Neural cell (in vitro differentiated cells): ENCODE measurements at regions not wholly inside any gene's neighbourhood (a gene's known extent, or its start where the extent isn't known, plus 50 kb on each side); places are given as distances from the start of the nearest gene placed in this dataset.

Experiments
- H2AFZ ChIP-seq: fragments of 200-600, 300-800 bp; sonication (generic), shearing (Covaris generic); 2 replicates; pipeline ENCODE4 v1.6.0; 2014; ENCODE audit warnings: low read depth, mild to moderate bottlenecking, antibody characterized with exemption, low read length, moderate library complexity
- H3F3A ChIP-seq: fragments of 200-600 bp; shearing (Covaris generic); 2 replicates; pipeline ENCODE4 v1.6.1; 2016; ENCODE audit warnings: mild to moderate bottlenecking, moderate library complexity, mixed read lengths, antibody characterized with exemption, low read length; ENCODE audit not compliant: insufficient read depth, poor library complexity, severe bottlenecking
- H3K27ac ChIP-seq: fragments of 200-600, 300-800 bp; sonication (generic), shearing (Covaris generic); 2 replicates; pipeline ENCODE4 v1.5.1; 2014; ENCODE audit warnings: mild to moderate bottlenecking, low read length, moderate library complexity
- H3K27me3 ChIP-seq: fragments of 300-800, 200-600 bp; sonication (generic), shearing (Covaris generic); 2 replicates; pipeline ENCODE4 v1.6.0; 2014; ENCODE audit warnings: mild to moderate bottlenecking, low read depth, low read length, moderate library complexity; ENCODE audit not compliant: insufficient read depth
- H3K36me3 ChIP-seq: fragments of 300-800, 200-600 bp; sonication (generic), shearing (Covaris generic); 2 replicates; pipeline ENCODE4 v1.5.1; 2014; ENCODE audit warnings: mild to moderate bottlenecking, antibody characterized with exemption, low read length, moderate library complexity; ENCODE audit not compliant: insufficient read depth
- H3K4me2 ChIP-seq: fragments of 300-800, 200-600 bp; sonication (generic), shearing (Covaris generic); 2 replicates; pipeline ENCODE4 v1.6.0; 2014; ENCODE audit warnings: mild to moderate bottlenecking, low read length
- H3K4me3 ChIP-seq: fragments of 300-800, 200-600 bp; sonication (generic), shearing (Covaris generic); 2 replicates; pipeline ENCODE4 v1.5.1; 2014; ENCODE audit warnings: mild to moderate bottlenecking, low read length, moderate library complexity
- H3K79me2 ChIP-seq: fragments of 200-600 bp; shearing (Covaris generic); replicated peaks from 2 replicates; pipeline ENCODE4 v1.6.0; 2014; ENCODE audit warnings: mild to moderate bottlenecking, low read length, moderate library complexity; ENCODE audit not compliant: insufficient read depth
- H3K9ac ChIP-seq: fragments of 300-800, 200-600 bp; sonication (generic), shearing (Covaris generic); 2 replicates; pipeline ENCODE4 v1.6.1; 2016; ENCODE audit warnings: mild to moderate bottlenecking, low read length, mixed read lengths
- H3K9me2 ChIP-seq: fragments of 200-600 bp; shearing (Covaris generic); 2 replicates; pipeline ENCODE4 v1.6.1; 2016; ENCODE audit warnings: mild to moderate bottlenecking, low read length, mixed read lengths; ENCODE audit not compliant: insufficient read depth
- H3K9me3 ChIP-seq: fragments of 200-600, 300-800 bp; sonication (generic), shearing (Covaris generic); 2 replicates; pipeline ENCODE4 v1.6.1; 2016; ENCODE audit warnings: mild to moderate bottlenecking, mixed run types, low read length, moderate library complexity, mixed read lengths
- H4K20me1 ChIP-seq: fragments of 200-600 bp; shearing (Covaris generic); 2 replicates; pipeline ENCODE4 v1.6.1; 2016; ENCODE audit warnings: mild to moderate bottlenecking, mixed run types; ENCODE audit not compliant: insufficient read depth
- EP300 ChIP-seq: fragments of 450-650 bp; conservative IDR thresholded peaks from 2 replicates; pipeline ENCODE4 v1.6.1; 2014; ENCODE audit warnings: antibody characterized with exemption, mild to moderate bottlenecking, moderate library complexity; ENCODE audit not compliant: poor library complexity, severe bottlenecking
- EZH2 ChIP-seq: fragments of 200-600, 300-800 bp; shearing (Covaris generic), sonication (generic); IDR thresholded peaks from 2 replicates; pipeline ENCODE4 v1.6.1; 2014; ENCODE audit warnings: antibody characterized with exemption, low read length, borderline replicate concordance, mild to moderate bottlenecking; ENCODE audit not compliant: insufficient read depth, poor library complexity, severe bottlenecking
- MXI1 ChIP-seq: fragments of 450-650 bp; conservative IDR thresholded peaks from 2 replicates; pipeline ENCODE4 v1.6.1; 2014; ENCODE audit warnings: antibody characterized with exemption, mild to moderate bottlenecking; ENCODE audit not compliant: poor library complexity, severe bottlenecking
- POLR2AphosphoS5 ChIP-seq: IDR thresholded peaks from 2 replicates; pipeline ENCODE4 v1.6.1; 2012
- RAD21 ChIP-seq: fragments of 450-650 bp; conservative IDR thresholded peaks from 2 replicates; pipeline ENCODE4 v1.6.1; 2014; ENCODE audit warnings: antibody characterized with exemption, mild to moderate bottlenecking, moderate library complexity
- SMC3 ChIP-seq: fragments of 450-650 bp; conservative IDR thresholded peaks from 2 replicates; pipeline ENCODE4 v1.6.1; 2014; ENCODE audit warnings: antibody characterized with exemption, mild to moderate bottlenecking, moderate library complexity; ENCODE audit not compliant: poor library complexity
- TAF1 ChIP-seq: IDR thresholded peaks from 2 replicates; pipeline ENCODE4 v1.6.1; 2012; ENCODE audit warnings: low read depth
- TF ChIP-seq, protein P1 (sequence below): fragments of 450-650 bp; IDR thresholded peaks from 2 replicates; pipeline ENCODE4 v1.5.1; 2014; ENCODE audit warnings: antibody characterized with exemption, mild to moderate bottlenecking, moderate library complexity; ENCODE audit not compliant: poor library complexity, severe bottlenecking
- TF ChIP-seq, protein P2 (sequence below): IDR thresholded peaks from 2 replicates; pipeline ENCODE4 v1.6.1; 2012; ENCODE audit warnings: borderline replicate concordance

DNA sequence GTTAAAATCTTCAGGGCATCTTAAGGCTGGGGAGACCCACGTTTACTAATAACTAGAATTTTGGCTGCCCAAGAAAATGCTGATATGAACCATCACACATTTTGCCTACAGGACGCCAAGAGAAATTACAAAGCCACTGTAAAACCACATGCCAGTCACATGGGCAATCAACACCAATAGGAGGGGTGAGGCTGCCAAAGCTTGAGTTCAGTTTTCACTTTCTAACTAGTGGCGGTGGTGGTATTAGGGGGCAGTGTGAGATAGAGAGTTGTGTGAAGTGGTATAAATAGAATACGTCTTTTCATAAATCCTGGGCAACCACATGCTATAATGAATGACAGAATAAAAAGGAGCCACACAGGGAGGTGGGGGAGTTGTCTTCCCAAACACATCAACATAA lies 147.3 kb downstream of the WNT5A start:
- Histone ChIP-seq H3K9me3 (no peaks in the 10 kb centered on the region), H3K4me3 (no peak overlapping the region), H2AFZ (no peak overlapping the region), H3K9me2 (no peaks in the 10 kb centered on the region), H3K79me2 (no peaks in the 10 kb centered on the region), H3F3A (no peaks in the 10 kb centered on the region), H3K4me2 (no peak overlapping the region), H3K27me3 (no peaks in the 10 kb centered on the region), H4K20me1 (no peaks in the 10 kb centered on the region), H3K27ac (no peak overlapping the region), H3K36me3 (no peaks in the 10 kb centered on the region), H3K9ac (no peak overlapping the region)
- TF ChIP-seq, protein P1, sequence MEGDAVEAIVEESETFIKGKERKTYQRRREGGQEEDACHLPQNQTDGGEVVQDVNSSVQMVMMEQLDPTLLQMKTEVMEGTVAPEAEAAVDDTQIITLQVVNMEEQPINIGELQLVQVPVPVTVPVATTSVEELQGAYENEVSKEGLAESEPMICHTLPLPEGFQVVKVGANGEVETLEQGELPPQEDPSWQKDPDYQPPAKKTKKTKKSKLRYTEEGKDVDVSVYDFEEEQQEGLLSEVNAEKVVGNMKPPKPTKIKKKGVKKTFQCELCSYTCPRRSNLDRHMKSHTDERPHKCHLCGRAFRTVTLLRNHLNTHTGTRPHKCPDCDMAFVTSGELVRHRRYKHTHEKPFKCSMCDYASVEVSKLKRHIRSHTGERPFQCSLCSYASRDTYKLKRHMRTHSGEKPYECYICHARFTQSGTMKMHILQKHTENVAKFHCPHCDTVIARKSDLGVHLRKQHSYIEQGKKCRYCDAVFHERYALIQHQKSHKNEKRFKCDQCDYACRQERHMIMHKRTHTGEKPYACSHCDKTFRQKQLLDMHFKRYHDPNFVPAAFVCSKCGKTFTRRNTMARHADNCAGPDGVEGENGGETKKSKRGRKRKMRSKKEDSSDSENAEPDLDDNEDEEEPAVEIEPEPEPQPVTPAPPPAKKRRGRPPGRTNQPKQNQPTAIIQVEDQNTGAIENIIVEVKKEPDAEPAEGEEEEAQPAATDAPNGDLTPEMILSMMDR, result no peak

DNA sequence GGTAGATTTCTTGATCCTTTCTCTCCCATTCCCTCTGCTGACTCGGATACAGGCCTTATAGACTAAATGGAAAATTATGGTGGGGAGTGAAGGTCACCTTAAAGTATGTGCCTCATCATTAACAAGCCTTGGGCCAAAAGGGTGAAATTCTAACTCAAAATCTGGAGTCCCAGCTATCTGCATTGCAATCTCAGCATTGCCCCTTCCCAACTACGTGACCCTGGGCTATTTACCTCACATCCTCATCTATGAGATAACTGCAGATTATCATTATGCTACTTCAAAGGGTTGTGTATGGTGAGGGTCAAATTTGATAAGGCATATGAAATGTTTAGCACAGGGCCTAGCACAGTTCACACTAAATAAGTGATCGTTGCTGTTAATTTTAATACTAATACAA lies 147.7 kb downstream of the WNT5A start:
- no peaks in the 10 kb centered on the region for H4K20me1 ChIP-seq
- H3K9me3 ChIP-seq, result no peaks in the 10 kb centered on the region
- H3K4me3 ChIP-seq, result no peak overlapping the region
- TF ChIP-seq EP300 (no peak), RAD21 (no peak)
- H3K79me2 ChIP-seq, result no peaks in the 10 kb centered on the region
- H3F3A ChIP-seq, result no peaks in the 10 kb centered on the region
- no peak overlapping the region for H3K9ac ChIP-seq
- no peak overlapping the region for H2AFZ ChIP-seq
- H3K27ac ChIP-seq, result no peak overlapping the region
- no peak overlapping the region for H3K4me2 ChIP-seq
- H3K9me2 ChIP-seq, result no peaks in the 10 kb centered on the region
- H3K36me3 ChIP-seq, result no peaks in the 10 kb centered on the region
- no peaks in the 10 kb centered on the region for H3K27me3 ChIP-seq

DNA sequence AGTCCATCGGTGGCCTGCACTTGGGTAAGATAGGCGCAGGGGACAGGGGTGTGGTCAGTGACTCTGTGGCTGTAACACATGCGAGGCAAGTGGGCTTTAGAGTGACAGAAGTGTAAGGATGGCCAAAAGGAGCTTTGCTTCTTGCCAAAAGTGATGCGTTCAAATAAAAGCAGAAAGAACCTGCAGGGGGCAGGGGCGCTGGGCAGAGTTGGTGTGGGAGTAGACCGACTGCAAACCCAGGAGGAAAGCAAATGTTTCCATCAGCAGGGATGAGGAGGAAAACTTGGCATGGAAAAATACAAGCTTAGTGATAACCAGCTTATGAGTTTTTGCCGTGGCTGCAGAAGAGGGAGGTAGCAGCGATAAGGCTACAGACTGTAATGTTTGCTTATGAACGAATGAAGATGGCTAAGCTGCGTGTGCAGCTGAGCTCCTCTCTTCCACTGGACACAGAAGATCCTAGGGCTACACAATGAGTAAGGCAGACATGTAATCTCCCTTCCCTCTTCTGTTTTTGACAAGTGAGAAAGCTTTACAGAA lies 149.4 kb downstream of the WNT5A start:
- no peak overlapping the region for H3K9ac ChIP-seq
- H3K9me2 ChIP-seq, result no peaks in the 10 kb centered on the region
- H3K27ac ChIP-seq, result no peak overlapping the region
- H3K27me3 ChIP-seq, result no peaks in the 10 kb centered on the region
- TF ChIP-seq POLR2AphosphoS5 (no peak), EZH2 (no peak), RAD21 (no peak), SMC3 (no peak), TAF1 (no peak), EP300 (no peak), MXI1 (no peak)
- TF ChIP-seq, protein P2, sequence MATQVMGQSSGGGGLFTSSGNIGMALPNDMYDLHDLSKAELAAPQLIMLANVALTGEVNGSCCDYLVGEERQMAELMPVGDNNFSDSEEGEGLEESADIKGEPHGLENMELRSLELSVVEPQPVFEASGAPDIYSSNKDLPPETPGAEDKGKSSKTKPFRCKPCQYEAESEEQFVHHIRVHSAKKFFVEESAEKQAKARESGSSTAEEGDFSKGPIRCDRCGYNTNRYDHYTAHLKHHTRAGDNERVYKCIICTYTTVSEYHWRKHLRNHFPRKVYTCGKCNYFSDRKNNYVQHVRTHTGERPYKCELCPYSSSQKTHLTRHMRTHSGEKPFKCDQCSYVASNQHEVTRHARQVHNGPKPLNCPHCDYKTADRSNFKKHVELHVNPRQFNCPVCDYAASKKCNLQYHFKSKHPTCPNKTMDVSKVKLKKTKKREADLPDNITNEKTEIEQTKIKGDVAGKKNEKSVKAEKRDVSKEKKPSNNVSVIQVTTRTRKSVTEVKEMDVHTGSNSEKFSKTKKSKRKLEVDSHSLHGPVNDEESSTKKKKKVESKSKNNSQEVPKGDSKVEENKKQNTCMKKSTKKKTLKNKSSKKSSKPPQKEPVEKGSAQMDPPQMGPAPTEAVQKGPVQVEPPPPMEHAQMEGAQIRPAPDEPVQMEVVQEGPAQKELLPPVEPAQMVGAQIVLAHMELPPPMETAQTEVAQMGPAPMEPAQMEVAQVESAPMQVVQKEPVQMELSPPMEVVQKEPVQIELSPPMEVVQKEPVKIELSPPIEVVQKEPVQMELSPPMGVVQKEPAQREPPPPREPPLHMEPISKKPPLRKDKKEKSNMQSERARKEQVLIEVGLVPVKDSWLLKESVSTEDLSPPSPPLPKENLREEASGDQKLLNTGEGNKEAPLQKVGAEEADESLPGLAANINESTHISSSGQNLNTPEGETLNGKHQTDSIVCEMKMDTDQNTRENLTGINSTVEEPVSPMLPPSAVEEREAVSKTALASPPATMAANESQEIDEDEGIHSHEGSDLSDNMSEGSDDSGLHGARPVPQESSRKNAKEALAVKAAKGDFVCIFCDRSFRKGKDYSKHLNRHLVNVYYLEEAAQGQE, result no peak
- TF ChIP-seq, protein P1, result no peak
- no peaks in the 10 kb centered on the region for H3F3A ChIP-seq
- H2AFZ ChIP-seq, result no peak overlapping the region
- no peaks in the 10 kb centered on the region for H3K36me3 ChIP-seq
- H3K79me2 ChIP-seq, result no peaks in the 10 kb centered on the region
- H3K4me2 ChIP-seq, result no peak overlapping the region
- no peak overlapping the region for H3K4me3 ChIP-seq
- no peaks in the 10 kb centered on the region for H3K9me3 ChIP-seq
- no peaks in the 10 kb centered on the region for H4K20me1 ChIP-seq
